Fibroblast of villous mesenchyme (primary cell): ENCODE measurements at regions not wholly inside any gene's neighbourhood (a gene's known extent, or its start where the extent isn't known, plus 50 kb on each side); places are given as distances from the start of the nearest gene placed in this dataset.

ENCODE experiments used
- DNase-seq: peaks from one replicate; pipeline ENCODE4 v3.0.0-alpha.2; 2010; ENCODE audit warnings: low read depth
- H3K4me3 ChIP-seq: 2 replicates; pipeline ENCODE4 v1.5.1; 2011; ENCODE audit warnings: low read depth, mild to moderate bottlenecking, low read length
- CTCF ChIP-seq: IDR thresholded peaks from 2 replicates; pipeline ENCODE4 v1.5.1; 2012; ENCODE audit warnings: low read depth, mild to moderate bottlenecking, low read length; ENCODE audit not compliant: insufficient read depth

- no peak for TF ChIP-seq CTCF
- no peak for DNase-seq
- no peak overlapping the region for H3K4me3 ChIP-seq
Observed at GRCh38 chr7:33810356-33810755, 95.0 kb upstream of the BMPER start.

GRCh38 chr7:33813331-33813730 is 92.0 kb upstream of the BMPER start:
- TF ChIP-seq CTCF: no peak
- DNase-seq: no peak
- H3K4me3 ChIP-seq: no peak overlapping the region

- H3K4me3 ChIP-seq: peak overlapping the region; percentile 42
- DNase-seq: no peak
- TF ChIP-seq CTCF: no peak
Observed at GRCh38 chr7:33814400-33814799, 90.9 kb upstream of the BMPER start.

- no peak for DNase-seq
- TF ChIP-seq CTCF: no peak
- H3K4me3 ChIP-seq: peak overlapping the region; percentile 42
Observed at GRCh38 chr7:33814936-33815335, 90.4 kb upstream of the BMPER start.

GRCh38 chr7:33815336-33815735 is 90.0 kb upstream of the BMPER start:
- H3K4me3 ChIP-seq: no peak overlapping the region
- no peak for TF ChIP-seq CTCF
- peak; percentile 29 for DNase-seq

- TF ChIP-seq CTCF: no peak
- no peak for DNase-seq
- no peak overlapping the region for H3K4me3 ChIP-seq
Observed at GRCh38 chr7:33816106-33816505, 89.2 kb upstream of the BMPER start.

GRCh38 chr7:33819658-33820057 is 85.7 kb upstream of the BMPER start:
- no peak for DNase-seq
- TF ChIP-seq CTCF: no peak
- no peak overlapping the region for H3K4me3 ChIP-seq
